ENCODE measurements at regions not wholly inside any gene's neighbourhood (a gene's known extent, or its start where the extent isn't known, plus 50 kb on each side); places are given as distances from the start of the nearest gene placed in this dataset.

- Mint-ChIP-seq H3K27me3 (ENCODE audit: insufficient read depth) (no peaks in the 10 kb centered on the region), H3K4me1 (no peaks in the 10 kb centered on the region), H3K9me3 (no peaks in the 10 kb centered on the region), H3K4me3 (no peak overlapping the region), H3K36me3 (ENCODE audit: low read depth) (no peaks in the 10 kb centered on the region), H3K27ac (no peak overlapping the region)
- whole genome bisulfite sequencing, 2 experiments (ENCODE audit: insufficient coverage in 1 of 2, insufficient read length in 1 of 2) = 100% methylated on average over 1 of the region's 1 CpG; no CpG with 5 or more reads in 1 of the 2 experiments
- Histone ChIP-seq H3K9me3 (ENCODE audit: control insufficient read depth, low read length) (no peaks in the 10 kb centered on the region), H3K4me1 (ENCODE audit: control insufficient read depth, insufficient read depth, low read length) (no peaks in the 10 kb centered on the region), H3K27me3 (ENCODE audit: control insufficient read depth, insufficient read depth, low read length, poor library complexity, severe bottlenecking) (no peaks in the 10 kb centered on the region), H3K9ac (ENCODE audit: extremely low read depth, low read length, poor library complexity, severe bottlenecking) (no peak overlapping the region), H3K27ac (ENCODE audit: low read depth, low read length) (no peak overlapping the region), H3K4me3 (ENCODE audit: low read length) (no peak overlapping the region), H3K36me3 (ENCODE audit: control insufficient read depth, insufficient read depth, low read length) (no peaks in the 10 kb centered on the region)
- TF ChIP-seq CTCF (conservative IDR thresholded peaks at IDR 0.05) = no peak
- DNase-seq = no peak
Observed at GRCh38 chr18:64803471-64803870, 654.6 kb upstream of the LINC00305 start.

GRCh38 chr18:64800151-64800550, 651.3 kb upstream of the LINC00305 start:
- no peak overlapping the region for H3K9ac ChIP-seq (ENCODE audit: extremely low read depth, low read length, poor library complexity, severe bottlenecking)
- Mint-ChIP-seq H3K27me3 (ENCODE audit: insufficient read depth) (no peaks in the 10 kb centered on the region), H3K4me3 (no peak overlapping the region), H3K27ac (no peak overlapping the region), H3K36me3 (ENCODE audit: low read depth) (no peaks in the 10 kb centered on the region), H3K4me1 (no peaks in the 10 kb centered on the region), H3K9me3 (no peaks in the 10 kb centered on the region)
- no peaks in the 10 kb centered on the region for H3K27me3 ChIP-seq (ENCODE audit: control insufficient read depth, insufficient read depth, low read length, poor library complexity, severe bottlenecking)
- no peaks in the 10 kb centered on the region for H3K9me3 ChIP-seq (ENCODE audit: control insufficient read depth, low read length)
- no peaks in the 10 kb centered on the region for H3K36me3 ChIP-seq (ENCODE audit: control insufficient read depth, insufficient read depth, low read length)
- no peak overlapping the region for H3K27ac ChIP-seq (ENCODE audit: low read depth, low read length)
- no peaks in the 10 kb centered on the region for H3K4me1 ChIP-seq (ENCODE audit: control insufficient read depth, insufficient read depth, low read length)
- no peak overlapping the region for H3K4me3 ChIP-seq (ENCODE audit: low read length)
- DNase-seq = no peak
- TF ChIP-seq CTCF (conservative IDR thresholded peaks at IDR 0.05) = no peak

GRCh38 chr18:64799376-64799775, 650.5 kb upstream of the LINC00305 start:
- Histone ChIP-seq H3K27me3 (ENCODE audit: control insufficient read depth, insufficient read depth, low read length, poor library complexity, severe bottlenecking) (no peaks in the 10 kb centered on the region), H3K9ac (ENCODE audit: extremely low read depth, low read length, poor library complexity, severe bottlenecking) (no peak overlapping the region), H3K4me3 (ENCODE audit: low read length) (no peak overlapping the region), H3K27ac (ENCODE audit: low read depth, low read length) (no peak overlapping the region), H3K4me1 (ENCODE audit: control insufficient read depth, insufficient read depth, low read length) (no peaks in the 10 kb centered on the region), H3K36me3 (ENCODE audit: control insufficient read depth, insufficient read depth, low read length) (no peaks in the 10 kb centered on the region), H3K9me3 (ENCODE audit: control insufficient read depth, low read length) (no peaks in the 10 kb centered on the region)
- H3K4me3 Mint-ChIP-seq = no peak overlapping the region
- H3K36me3 Mint-ChIP-seq (ENCODE audit: low read depth) = no peaks in the 10 kb centered on the region
- H3K9me3 Mint-ChIP-seq = no peaks in the 10 kb centered on the region
- 80 to 90% methylated on average over 1 to 4 of the region's 4 CpGs for WGBS, 2 experiments (ENCODE audit: insufficient coverage in 1 of 2, insufficient read length in 1 of 2)
- H3K4me1 Mint-ChIP-seq = no peaks in the 10 kb centered on the region
- no peak overlapping the region for H3K27ac Mint-ChIP-seq
- H3K27me3 Mint-ChIP-seq (ENCODE audit: insufficient read depth) = no peaks in the 10 kb centered on the region
- TF ChIP-seq CTCF (conservative IDR thresholded peaks at IDR 0.05) = no peak
- no peak for DNase-seq

All from endodermal cell (in vitro differentiated cells).